Mesothelial cell of epicardium (in vitro differentiated cells): ENCODE measurements at regions not wholly inside any gene's neighbourhood (a gene's known extent, or its start where the extent isn't known, plus 50 kb on each side); places are given as distances from the start of the nearest gene placed in this dataset.

Experiments used
- DNase-seq, 2 experiments: peaks; one replicate each; pipeline ENCODE4 v3.0.0; 2021; ENCODE audit warnings: low spot score in 2 of 2; ENCODE audit not compliant: unreplicated experiment in 2 of 2
- H3K27ac Mint-ChIP-seq: 2 replicates; pipeline ENCODE4 v1.8.0; 2021; ENCODE audit warnings: mixed read lengths
- H3K27me3 Mint-ChIP-seq: 2 replicates; pipeline ENCODE4 v1.8.0; 2021; ENCODE audit warnings: low read depth, mixed read lengths
- H3K36me3 Mint-ChIP-seq: 2 replicates; pipeline ENCODE4 v1.8.0; 2021; ENCODE audit warnings: mixed read lengths
- H3K4me1 Mint-ChIP-seq: 2 replicates; pipeline ENCODE4 v1.8.0; 2021; ENCODE audit warnings: mixed read lengths
- H3K4me3 Mint-ChIP-seq: 2 replicates; pipeline ENCODE4 v1.8.0; 2021; ENCODE audit warnings: mild to moderate bottlenecking, moderate library complexity, mixed read lengths
- H3K9me3 Mint-ChIP-seq: 2 replicates; pipeline ENCODE4 v1.8.0; 2021; ENCODE audit warnings: mixed read lengths
- TF ChIP-seq, protein P1 (sequence below): fragments of 200-600 bp; sonication (generic); IDR thresholded peaks from one replicate; pipeline ENCODE4 v1.5.0; 2021; ENCODE audit warnings: antibody characterized with exemption; ENCODE audit not compliant: unreplicated experiment

DNA sequence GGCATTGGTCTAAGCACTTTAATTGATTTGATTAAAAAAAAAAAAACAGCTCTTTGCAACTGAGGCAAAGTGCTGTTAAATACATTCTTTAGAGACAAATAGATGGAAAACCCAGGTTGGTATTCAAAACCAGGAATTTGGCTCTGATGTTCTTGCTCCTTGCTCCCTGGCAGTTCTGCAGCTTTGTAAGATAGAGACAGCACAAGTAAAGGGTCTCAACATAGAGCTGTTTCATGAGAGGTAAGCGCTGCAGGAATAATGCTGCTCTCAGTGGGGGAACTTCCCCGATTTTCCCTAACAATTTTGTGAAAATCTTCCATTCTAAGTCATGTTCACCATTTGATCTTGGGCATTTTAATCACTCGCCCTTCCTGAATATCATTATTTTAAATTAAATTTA lies 479.5 kb upstream of the HS3ST1 start:
- Mint-ChIP-seq H3K4me3 (no peak overlapping the region), H3K9me3 (no peaks in the 10 kb centered on the region), H3K27ac (no peak overlapping the region), H3K36me3 (no peaks in the 10 kb centered on the region), H3K4me1 (peaks cover 14% of the 10 kb centered on the region), H3K27me3 (no peaks in the 10 kb centered on the region)
- no peak for DNase-seq
- TF ChIP-seq, protein P1, sequence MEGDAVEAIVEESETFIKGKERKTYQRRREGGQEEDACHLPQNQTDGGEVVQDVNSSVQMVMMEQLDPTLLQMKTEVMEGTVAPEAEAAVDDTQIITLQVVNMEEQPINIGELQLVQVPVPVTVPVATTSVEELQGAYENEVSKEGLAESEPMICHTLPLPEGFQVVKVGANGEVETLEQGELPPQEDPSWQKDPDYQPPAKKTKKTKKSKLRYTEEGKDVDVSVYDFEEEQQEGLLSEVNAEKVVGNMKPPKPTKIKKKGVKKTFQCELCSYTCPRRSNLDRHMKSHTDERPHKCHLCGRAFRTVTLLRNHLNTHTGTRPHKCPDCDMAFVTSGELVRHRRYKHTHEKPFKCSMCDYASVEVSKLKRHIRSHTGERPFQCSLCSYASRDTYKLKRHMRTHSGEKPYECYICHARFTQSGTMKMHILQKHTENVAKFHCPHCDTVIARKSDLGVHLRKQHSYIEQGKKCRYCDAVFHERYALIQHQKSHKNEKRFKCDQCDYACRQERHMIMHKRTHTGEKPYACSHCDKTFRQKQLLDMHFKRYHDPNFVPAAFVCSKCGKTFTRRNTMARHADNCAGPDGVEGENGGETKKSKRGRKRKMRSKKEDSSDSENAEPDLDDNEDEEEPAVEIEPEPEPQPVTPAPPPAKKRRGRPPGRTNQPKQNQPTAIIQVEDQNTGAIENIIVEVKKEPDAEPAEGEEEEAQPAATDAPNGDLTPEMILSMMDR: no peak

DNA sequence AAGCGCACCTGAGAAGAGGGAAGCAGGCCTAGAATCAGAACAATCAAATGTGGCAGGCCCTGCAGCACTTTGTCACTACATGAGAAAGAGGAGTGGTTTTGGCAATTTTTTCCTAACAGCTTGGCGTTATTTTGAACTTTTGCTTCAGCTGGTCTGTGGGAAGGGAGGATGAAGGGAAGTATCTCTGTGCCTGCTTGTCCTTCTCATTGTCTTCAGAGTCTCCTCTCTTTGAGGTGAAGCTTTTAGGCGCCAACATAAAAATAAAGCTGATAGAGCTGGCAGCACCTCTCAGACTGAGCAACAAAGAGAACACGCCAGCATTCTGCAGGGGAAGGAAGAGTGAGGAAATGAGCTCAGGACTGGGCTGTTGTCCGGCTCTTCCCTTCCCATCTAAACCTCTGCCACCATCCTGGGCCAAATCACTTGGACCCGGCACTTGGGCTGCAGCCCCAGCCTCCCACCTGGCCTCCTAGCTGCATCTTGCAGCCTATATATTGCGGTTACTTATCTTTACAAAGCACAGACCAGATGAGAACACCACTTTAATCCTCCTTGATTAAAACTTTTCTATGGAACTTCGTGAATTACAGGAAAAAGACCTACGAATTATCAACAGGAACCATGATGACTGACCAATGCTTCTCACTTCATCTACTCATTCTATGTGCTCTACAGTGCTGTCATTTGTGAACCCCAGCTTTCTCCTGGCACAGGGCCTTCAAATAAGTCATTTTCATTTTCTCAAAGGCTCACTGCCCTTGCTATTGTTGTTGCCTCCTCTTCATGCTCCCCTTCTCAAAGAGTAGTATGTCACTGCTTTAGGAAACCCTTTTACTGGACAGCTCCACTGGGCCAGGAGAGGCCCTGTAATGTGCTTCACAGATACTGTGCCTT lies 476.4 kb upstream of the HS3ST1 start:
- DNase-seq: no peak
- H3K36me3 Mint-ChIP-seq: no peaks in the 10 kb centered on the region
- TF ChIP-seq, protein P1: no peak
- no peak overlapping the region for H3K4me3 Mint-ChIP-seq
- peaks cover 21% of the 10 kb centered on the region for H3K4me1 Mint-ChIP-seq
- no peak overlapping the region for H3K27ac Mint-ChIP-seq
- H3K9me3 Mint-ChIP-seq: no peaks in the 10 kb centered on the region
- no peaks in the 10 kb centered on the region for H3K27me3 Mint-ChIP-seq

DNA sequence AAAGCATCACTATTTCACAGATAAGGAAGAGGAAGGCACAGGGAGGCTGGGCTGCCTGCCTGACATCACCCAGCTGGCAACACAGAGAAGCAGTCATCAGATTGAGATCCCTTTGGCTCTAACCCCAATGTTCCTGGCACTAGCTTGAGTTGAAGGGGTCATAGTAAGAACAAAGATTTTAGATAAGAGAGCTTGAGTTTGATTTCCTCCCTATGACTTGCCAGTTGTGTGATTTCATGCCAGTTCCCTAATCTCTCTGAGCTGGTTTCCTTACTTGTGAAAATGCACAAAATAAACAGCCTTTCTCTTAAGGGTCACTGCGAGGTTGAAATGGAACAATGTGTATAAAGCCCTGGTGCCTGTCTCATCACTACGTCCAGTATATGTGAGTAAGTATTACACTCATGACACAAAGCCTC lies 475.4 kb upstream of the HS3ST1 start:
- TF ChIP-seq, protein P1: no peak
- DNase-seq: no peak
- peaks cover 21% of the 10 kb centered on the region for H3K4me1 Mint-ChIP-seq

DNA sequence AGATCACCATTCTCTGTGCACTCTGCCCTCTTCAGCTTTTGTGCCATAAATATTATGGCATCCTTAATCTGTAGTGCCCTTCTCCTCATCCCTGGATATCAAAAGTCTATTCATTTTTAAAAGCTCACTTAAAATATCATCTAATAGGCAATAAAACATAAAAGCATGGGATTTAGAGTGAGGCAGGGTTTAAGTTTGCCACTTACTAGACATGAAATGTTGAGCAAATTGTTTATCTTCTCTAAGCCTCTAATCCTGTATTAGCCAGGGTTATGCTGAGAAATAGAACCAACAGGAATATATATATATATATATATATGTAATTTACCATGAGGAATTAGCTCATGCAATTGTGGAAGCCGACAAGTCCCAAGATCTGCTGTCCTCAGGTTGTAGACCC lies 472.4 kb upstream of the HS3ST1 start:
- no peaks in the 10 kb centered on the region for H3K27me3 Mint-ChIP-seq
- peaks cover 25% of the 10 kb centered on the region for H3K9me3 Mint-ChIP-seq
- TF ChIP-seq, protein P1: no peak
- no peak overlapping the region for H3K27ac Mint-ChIP-seq
- DNase-seq: no peak
- H3K36me3 Mint-ChIP-seq: peaks cover 3% of the 10 kb centered on the region
- H3K4me1 Mint-ChIP-seq: peaks cover 16% of the 10 kb centered on the region
- no peak overlapping the region for H3K4me3 Mint-ChIP-seq

More for the DNA sequence above, 475.4 kb upstream of the HS3ST1 start:
- H3K9me3 Mint-ChIP-seq: peaks cover under 1% of the 10 kb centered on the region
- H3K36me3 Mint-ChIP-seq: no peaks in the 10 kb centered on the region
- H3K27ac Mint-ChIP-seq: no peak overlapping the region
- no peak overlapping the region for H3K4me3 Mint-ChIP-seq
- H3K27me3 Mint-ChIP-seq: no peaks in the 10 kb centered on the region

DNA sequence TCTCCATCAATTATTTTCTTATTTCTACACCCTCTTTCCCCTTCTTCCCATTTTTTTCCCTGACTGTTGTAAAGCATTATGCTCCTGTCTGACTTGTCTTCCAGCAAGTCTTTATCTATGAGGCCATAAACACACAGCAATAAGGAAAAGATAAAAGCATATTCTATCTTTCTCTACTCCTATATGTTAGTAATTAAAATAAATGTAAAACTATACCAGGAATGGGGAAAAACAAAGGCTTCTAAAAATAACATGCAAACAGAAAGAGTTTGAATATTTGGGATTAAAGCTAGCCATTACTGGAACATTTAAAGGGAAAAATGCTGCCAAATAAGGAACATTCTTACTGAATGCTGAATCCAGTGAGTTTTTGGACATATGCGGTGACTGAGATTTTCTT lies 471.7 kb upstream of the HS3ST1 start:
- Mint-ChIP-seq H3K27ac (no peak overlapping the region), H3K27me3 (no peaks in the 10 kb centered on the region), H3K4me3 (no peak overlapping the region), H3K4me1 (peaks cover 16% of the 10 kb centered on the region), H3K36me3 (peaks cover 3% of the 10 kb centered on the region), H3K9me3 (peaks cover 25% of the 10 kb centered on the region)
- no peak for DNase-seq
- TF ChIP-seq, protein P1: no peak
